T-helper 1 cell treated with Interleukin-12 subunit alpha and Interleukin-12 subunit beta and Interleukin-4 antibody, amounts not matched to agents 30 ng/mL and 1 ng/mL, for 36 hours (primary cell): ENCODE measurements at regions not wholly inside any gene's neighbourhood (a gene's known extent, or its start where the extent isn't known, plus 50 kb on each side); places are given as distances from the start of the nearest gene placed in this dataset.
"Not testable (repeated sequence)": the region's sequence is repeated elsewhere in the genome, so short reads cannot be mapped to it uniquely, and the experiment has no call there.

Source experiments
- intact Hi-C: fragments of 100-400 bp; cut with micrococcal nuclease; formaldehyde crosslinking; loops from one replicate; pipeline ENCODE4 v1.15.1; 2024

GRCh38 chr2:33746208-33746800 is 147.2 kb upstream of the FAM98A start:
- intact Hi-C loops = no loop called here

GRCh38 chr2:33735096-33735495 is 136.0 kb upstream of the FAM98A start:
- intact Hi-C loops = no loop called here

- intact Hi-C loops = no loop called here
Measured at GRCh38 chr2:33730804-33731203, 131.7 kb upstream of the FAM98A start.

- intact Hi-C loops = no loop called here
Measured at GRCh38 chr2:33730193-33730592, 131.1 kb upstream of the FAM98A start.

- intact Hi-C loops = no loop called here
Measured at GRCh38 chr2:33729353-33729752, 130.3 kb upstream of the FAM98A start.

- intact Hi-C loops = no loop called here
Measured at GRCh38 chr2:33728106-33728505, 129.0 kb upstream of the FAM98A start.

- intact Hi-C loops = no loop called here
Measured at GRCh38 chr2:33727361-33728032, 128.4 kb upstream of the FAM98A start.

- intact Hi-C loops = no loop called here
Measured at GRCh38 chr2:33726415-33726814, 127.3 kb upstream of the FAM98A start.

- intact Hi-C loops = no loop called here
Measured at GRCh38 chr2:33723329-33723728, 124.2 kb upstream of the FAM98A start.

GRCh38 chr2:33719067-33719466 is 120.0 kb upstream of the FAM98A start:
- intact Hi-C loops = no loop called here

- intact Hi-C loops = no loop called here
Measured at GRCh38 chr2:33712674-33713073, 113.6 kb upstream of the FAM98A start.

GRCh38 chr2:33709951-33710350 is 110.9 kb upstream of the FAM98A start:
- intact Hi-C loops = no loop called here

GRCh38 chr2:33707312-33707711 is 108.2 kb upstream of the FAM98A start:
- intact Hi-C loops = no loop called here

GRCh38 chr2:33706410-33706809 is 107.3 kb upstream of the FAM98A start:
- intact Hi-C loops = no loop called here

- intact Hi-C loops = no loop called here
Measured at GRCh38 chr2:33704406-33704855, 105.3 kb upstream of the FAM98A start.

GRCh38 chr2:33696234-33696633 is 97.1 kb upstream of the FAM98A start:
- intact Hi-C loops = no loop called here

- intact Hi-C loops = no loop called here
Measured at GRCh38 chr2:33694904-33695303, 95.8 kb upstream of the FAM98A start.

- intact Hi-C loops = not testable (repeated sequence)
Measured at GRCh38 chr2:33690686-33691085, 91.6 kb upstream of the FAM98A start.

- intact Hi-C loops = no loop called here
Measured at GRCh38 chr2:33681364-33681757, 82.3 kb upstream of the FAM98A start.

- intact Hi-C loops = no loop called here
Measured at GRCh38 chr2:33680644-33681363, 81.7 kb upstream of the FAM98A start.

GRCh38 chr2:33678436-33678835 is 79.3 kb upstream of the FAM98A start:
- intact Hi-C loops = no loop called here

- intact Hi-C loops = no loop called here
Measured at GRCh38 chr2:33673937-33674336, 74.8 kb upstream of the FAM98A start.

GRCh38 chr2:33672896-33673295 is 73.8 kb upstream of the FAM98A start:
- intact Hi-C loops = no loop called here
